Caco-2 (cell line): ENCODE measurements at regions not wholly inside any gene's neighbourhood (a gene's known extent, or its start where the extent isn't known, plus 50 kb on each side); places are given as distances from the start of the nearest gene placed in this dataset.

Experiments
- BruUV-seq: library from RNA; stranded (reverse); fragments of 400-500 nt; replicated peaks from 2 replicates; lab custom pipeline; 2021; lab: Mats Ljungman, UMichigan
- CTCF ChIA-PET: fragments of 300-600 bp; sonication (Branson Sonifier 250); formaldehyde crosslinking; loops from one replicate; lab custom pipeline; 2022; ENCODE audit warnings: antibody characterized with exemption; lab: Charles Lee
- POLR2A ChIA-PET: fragments of 300-600 bp; sonication (Branson Sonifier 250); formaldehyde crosslinking; loops from one replicate; lab custom pipeline; 2022; ENCODE audit warnings: antibody characterized with exemption; lab: Charles Lee
- DNase-seq, 2 experiments: peaks; one replicate each; pipeline versions ENCODE4 v3.0.0 to v3.0.0-alpha.2; 2020 to 2022
- H3K27me3 ChIP-seq: replicated peaks from 2 replicates; pipeline ENCODE4 v1.6.0; 2011; ENCODE audit warnings: low read length; ENCODE audit not compliant: control insufficient read depth, insufficient read depth
- H3K36me3 ChIP-seq: 2 replicates; pipeline ENCODE4 v1.5.1; 2011; ENCODE audit warnings: low read length; ENCODE audit not compliant: control insufficient read depth, insufficient read depth
- H3K4me1 ChIP-seq: fragments of 250-450 bp; sonication (Bioruptor Pico); 2 replicates; pipeline ENCODE4 v1.5.1; 2020; ENCODE audit warnings: mild to moderate bottlenecking
- H3K4me3 ChIP-seq: 2 replicates; pipeline ENCODE4 v1.5.1; 2011; ENCODE audit warnings: low read depth, mild to moderate bottlenecking, control low read depth, low read length
- H3K9me3 ChIP-seq: fragments of 250-450 bp; sonication (Bioruptor Pico); 2 replicates; pipeline ENCODE4 v1.5.1; 2020; ENCODE audit warnings: mild to moderate bottlenecking, moderate library complexity
- H3K27ac Mint-ChIP-seq: one replicate; pipeline ENCODE4 v1.8.0; 2022; ENCODE audit warnings: mixed read lengths; ENCODE audit not compliant: unreplicated experiment
- H3K27me3 Mint-ChIP-seq: one replicate; pipeline ENCODE4 v1.8.0; 2022; ENCODE audit warnings: mixed read lengths; ENCODE audit not compliant: insufficient read depth, unreplicated experiment
- H3K36me3 Mint-ChIP-seq: one replicate; pipeline ENCODE4 v1.8.0; 2022; ENCODE audit warnings: mild to moderate bottlenecking, mixed read lengths; ENCODE audit not compliant: insufficient read depth, unreplicated experiment
- H3K4me1 Mint-ChIP-seq: one replicate; pipeline ENCODE4 v1.8.0; 2022; ENCODE audit warnings: low read depth, mixed read lengths; ENCODE audit not compliant: unreplicated experiment
- H3K4me3 Mint-ChIP-seq: one replicate; pipeline ENCODE4 v1.8.0; 2022; ENCODE audit warnings: mild to moderate bottlenecking, moderate library complexity, mixed read lengths; ENCODE audit not compliant: unreplicated experiment
- H3K9me3 Mint-ChIP-seq: one replicate; pipeline ENCODE4 v1.8.0; 2022; ENCODE audit warnings: mixed read lengths; ENCODE audit not compliant: unreplicated experiment
- intact Hi-C: fragments of 100-400 bp; cut with micrococcal nuclease; formaldehyde crosslinking; loops from one replicate; pipeline ENCODE4 v1.10.0; 2022; ENCODE audit not compliant: unreplicated experiment
- TF ChIP-seq, protein P1 (sequence below), 2 experiments: fragments of 200-600 bp in 1 of 2; IDR thresholded peaks; 1 replicate in 1 of 2; 2 replicates in 1 of 2; pipeline versions ENCODE4 v1.5.1 to v1.8.0; 2011 to 2022; ENCODE audit warnings: antibody characterized with exemption in 1 of 2, control low read depth in 1 of 2, inconsistent platforms in 1 of 2, low read depth in 1 of 2, low read length in 1 of 2, mild to moderate bottlenecking in 1 of 2, moderate library complexity in 1 of 2; ENCODE audit not compliant: insufficient read depth in 1 of 2, severe bottlenecking in 1 of 2, unreplicated experiment in 1 of 2

DNA sequence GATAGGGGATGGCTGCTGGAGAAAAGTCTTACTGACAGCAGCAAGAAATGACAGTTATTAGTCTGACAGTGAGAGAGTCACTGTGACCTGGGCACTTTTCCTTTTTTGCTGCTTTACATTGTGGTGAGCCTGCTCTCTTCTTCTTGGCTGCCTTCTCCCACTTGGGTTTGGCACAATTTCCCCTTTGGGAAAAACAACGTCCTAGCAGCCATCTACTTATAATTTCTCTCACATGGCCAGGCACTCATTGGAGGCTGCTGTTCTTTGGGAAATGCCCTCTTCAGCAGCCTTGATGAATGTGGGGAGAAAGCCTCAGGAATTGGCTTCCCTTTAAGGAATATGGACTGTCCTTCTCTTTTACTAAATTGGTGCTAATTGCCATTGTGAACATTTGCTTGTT, 60.4 kb upstream of the SLC1A4 start:
- no TSS peak for BruUV-seq
- Histone ChIP-seq H3K27me3 (no peaks in the 10 kb centered on the region; the same call in 1 of the 2 replicates), H3K4me1 (no peaks in the 10 kb centered on the region), H3K9me3 (peaks cover 8% of the 10 kb centered on the region; the same call in 1 of the 2 replicates), H3K36me3 (no peaks in the 10 kb centered on the region), H3K4me3 (no peak overlapping the region)
- Mint-ChIP-seq H3K9me3 (peaks cover 11% of the 10 kb centered on the region), H3K4me1 (no peaks in the 10 kb centered on the region), H3K27ac (no peak overlapping the region), H3K4me3 (no peak overlapping the region), H3K27me3 (peaks cover 12% of the 10 kb centered on the region), H3K36me3 (no peaks in the 10 kb centered on the region)
- intact Hi-C loops = no loop called here
- no peak for DNase-seq
- POLR2A ChIA-PET = no interaction called here
- CTCF ChIA-PET = no interaction called here
- TF ChIP-seq, protein P1, sequence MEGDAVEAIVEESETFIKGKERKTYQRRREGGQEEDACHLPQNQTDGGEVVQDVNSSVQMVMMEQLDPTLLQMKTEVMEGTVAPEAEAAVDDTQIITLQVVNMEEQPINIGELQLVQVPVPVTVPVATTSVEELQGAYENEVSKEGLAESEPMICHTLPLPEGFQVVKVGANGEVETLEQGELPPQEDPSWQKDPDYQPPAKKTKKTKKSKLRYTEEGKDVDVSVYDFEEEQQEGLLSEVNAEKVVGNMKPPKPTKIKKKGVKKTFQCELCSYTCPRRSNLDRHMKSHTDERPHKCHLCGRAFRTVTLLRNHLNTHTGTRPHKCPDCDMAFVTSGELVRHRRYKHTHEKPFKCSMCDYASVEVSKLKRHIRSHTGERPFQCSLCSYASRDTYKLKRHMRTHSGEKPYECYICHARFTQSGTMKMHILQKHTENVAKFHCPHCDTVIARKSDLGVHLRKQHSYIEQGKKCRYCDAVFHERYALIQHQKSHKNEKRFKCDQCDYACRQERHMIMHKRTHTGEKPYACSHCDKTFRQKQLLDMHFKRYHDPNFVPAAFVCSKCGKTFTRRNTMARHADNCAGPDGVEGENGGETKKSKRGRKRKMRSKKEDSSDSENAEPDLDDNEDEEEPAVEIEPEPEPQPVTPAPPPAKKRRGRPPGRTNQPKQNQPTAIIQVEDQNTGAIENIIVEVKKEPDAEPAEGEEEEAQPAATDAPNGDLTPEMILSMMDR (IDR thresholded peaks at IDR 0.05; ENCODE audit: insufficient read depth in 1 of 2, low read depth in 1 of 2, low read length in 1 of 2, severe bottlenecking in 1 of 2, unreplicated experiment in 1 of 2) = no peak

- ChIA-PET CTCF (no interaction called here), POLR2A (no interaction called here)
- peaks cover 12% of the 10 kb centered on the region for H3K27me3 Mint-ChIP-seq
- intact Hi-C loops = no loop called here
- H3K36me3 Mint-ChIP-seq = no peaks in the 10 kb centered on the region
- Histone ChIP-seq H3K4me1 (no peaks in the 10 kb centered on the region), H3K27me3 (no peaks in the 10 kb centered on the region; the same call in 1 of the 2 replicates), H3K4me3 (no peak overlapping the region), H3K9me3 (peaks cover 8% of the 10 kb centered on the region; the same call in 1 of the 2 replicates), H3K36me3 (no peaks in the 10 kb centered on the region)
- BruUV-seq = no TSS peak
- H3K4me1 Mint-ChIP-seq = no peaks in the 10 kb centered on the region
- H3K27ac Mint-ChIP-seq = no peak overlapping the region
- TF ChIP-seq, protein P1 (IDR thresholded peaks at IDR 0.05; ENCODE audit: insufficient read depth in 1 of 2, low read depth in 1 of 2, low read length in 1 of 2, severe bottlenecking in 1 of 2, unreplicated experiment in 1 of 2) = no peak
- H3K4me3 Mint-ChIP-seq = no peak overlapping the region
- peaks cover 11% of the 10 kb centered on the region for H3K9me3 Mint-ChIP-seq
- no peak for DNase-seq
Measured at GRCh38 chr2:64929333-64929732, 59.9 kb upstream of the SLC1A4 start.

DNA sequence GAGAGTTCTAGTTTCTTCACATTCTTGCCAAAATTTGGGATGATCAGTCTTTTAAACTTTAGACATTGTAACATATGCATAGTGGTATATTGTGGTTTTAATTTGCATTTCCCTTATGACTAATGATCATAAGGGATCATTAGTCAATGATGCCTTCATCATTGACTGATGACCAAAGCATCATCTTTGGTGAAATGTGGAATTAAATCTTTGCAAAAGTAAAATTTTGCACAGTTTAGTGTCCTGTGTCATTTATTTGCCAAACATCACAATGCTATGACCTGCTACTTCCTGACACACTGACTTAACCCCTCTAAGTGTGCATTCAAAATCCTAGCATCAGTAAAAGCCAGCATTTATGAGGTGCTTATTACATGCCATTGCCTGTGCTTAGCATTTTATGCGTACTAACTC, 58.9 kb upstream of the SLC1A4 start:
- TF ChIP-seq, protein P1 (IDR thresholded peaks at IDR 0.05; ENCODE audit: insufficient read depth in 1 of 2, low read depth in 1 of 2, low read length in 1 of 2, severe bottlenecking in 1 of 2, unreplicated experiment in 1 of 2) = no peak
- H3K27me3 Mint-ChIP-seq = peaks cover 12% of the 10 kb centered on the region
- DNase-seq = no peak
- Histone ChIP-seq H3K9me3 (peaks cover 8% of the 10 kb centered on the region; the same call in 1 of the 2 replicates), H3K4me1 (no peaks in the 10 kb centered on the region), H3K4me3 (no peak overlapping the region), H3K27me3 (no peaks in the 10 kb centered on the region; the same call in 1 of the 2 replicates), H3K36me3 (no peaks in the 10 kb centered on the region)
- no peaks in the 10 kb centered on the region for H3K4me1 Mint-ChIP-seq
- CTCF ChIA-PET = no interaction called here
- BruUV-seq = no TSS peak
- POLR2A ChIA-PET = no interaction called here
- H3K27ac Mint-ChIP-seq = no peak overlapping the region
- H3K4me3 Mint-ChIP-seq = no peak overlapping the region
- intact Hi-C loops = no loop called here
- no peaks in the 10 kb centered on the region for H3K36me3 Mint-ChIP-seq
- peaks cover 10% of the 10 kb centered on the region for H3K9me3 Mint-ChIP-seq
